ENCODE measurements at regions not wholly inside any gene's neighbourhood (a gene's known extent, or its start where the extent isn't known, plus 50 kb on each side); places are given as distances from the start of the nearest gene placed in this dataset.
"Not testable (repeated sequence)": the region's sequence is repeated elsewhere in the genome, so short reads cannot be mapped to it uniquely, and the experiment has no call there.

- no peak for DNase-seq (ENCODE audit: low read depth)
These were observed 212.6 kb upstream of the ATP10A start for GRCh38 chr15:26075770-26076169.

DNA sequence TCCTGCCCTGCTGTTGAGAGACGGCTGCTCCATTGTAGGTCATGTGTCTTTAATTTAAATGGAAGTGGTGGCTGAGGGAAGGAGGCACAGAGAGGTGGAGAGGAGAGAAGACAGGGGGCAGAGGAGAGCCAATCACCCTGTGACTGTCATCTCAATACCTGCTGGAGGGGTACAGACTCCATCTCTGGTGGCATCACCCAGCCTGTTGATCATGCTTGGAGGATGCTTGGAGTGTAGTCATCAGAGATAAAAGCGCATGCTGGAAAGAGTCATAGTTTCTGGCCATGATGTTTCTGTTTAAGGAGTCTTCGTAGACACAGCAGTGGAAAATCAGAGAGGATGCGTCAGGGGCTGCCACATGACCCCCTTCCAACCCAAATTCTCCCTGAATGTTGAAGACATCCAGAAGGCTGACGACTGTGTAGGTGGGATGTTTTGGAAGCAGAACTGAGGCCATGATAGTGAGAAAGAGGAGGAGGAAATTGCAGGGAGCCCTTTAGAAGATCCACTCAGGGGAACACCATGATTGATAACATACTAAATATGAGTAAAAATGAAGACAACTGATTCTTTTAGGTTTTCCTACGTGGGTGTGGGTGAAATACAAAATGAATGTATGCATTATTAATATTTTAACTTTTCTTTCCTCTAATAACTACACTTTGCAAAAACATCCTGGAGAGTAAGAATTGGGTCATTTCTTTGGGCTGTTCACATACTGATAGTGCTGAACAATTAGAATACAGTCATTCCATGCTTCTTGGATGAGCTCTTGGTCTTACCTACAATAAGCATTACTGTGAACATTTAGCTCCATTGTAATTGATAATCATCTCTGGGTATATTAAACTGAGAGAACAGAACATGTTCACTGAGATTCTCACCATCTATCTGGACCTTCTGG, 210.6 kb upstream of the ATP10A start:
- DNase-seq (ENCODE audit: low read depth), result no peak

GRCh38 chr15:26070095-26070532, 207.0 kb upstream of the ATP10A start:
- no peak for DNase-seq (ENCODE audit: low read depth)

GRCh38 chr15:26069231-26069641, 206.1 kb upstream of the ATP10A start:
- no peak for DNase-seq (ENCODE audit: low read depth)

DNA sequence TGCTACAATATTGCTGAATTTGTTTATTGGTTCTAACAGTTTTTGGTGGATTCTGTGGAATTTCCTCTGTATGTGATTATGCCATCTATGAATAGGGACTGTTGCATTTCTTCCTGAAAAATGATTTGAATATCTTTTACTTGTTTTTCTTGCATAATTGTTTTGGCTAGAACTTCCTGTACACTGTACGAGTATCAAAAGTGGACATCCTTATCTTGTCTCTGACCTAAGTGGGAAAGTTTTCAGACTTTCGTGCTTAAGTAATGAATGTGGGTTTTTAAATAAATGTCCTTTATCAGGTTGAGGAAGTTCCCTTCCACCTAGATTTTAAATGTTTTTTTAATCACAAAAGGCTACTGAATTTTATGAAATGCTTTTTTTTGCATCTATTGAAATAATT, 203.8 kb upstream of the ATP10A start:
- DNase-seq (ENCODE audit: low read depth), result no peak

- no peak for DNase-seq (ENCODE audit: low read depth)
These were observed 202.6 kb upstream of the ATP10A start for GRCh38 chr15:26065723-26066122.

DNA sequence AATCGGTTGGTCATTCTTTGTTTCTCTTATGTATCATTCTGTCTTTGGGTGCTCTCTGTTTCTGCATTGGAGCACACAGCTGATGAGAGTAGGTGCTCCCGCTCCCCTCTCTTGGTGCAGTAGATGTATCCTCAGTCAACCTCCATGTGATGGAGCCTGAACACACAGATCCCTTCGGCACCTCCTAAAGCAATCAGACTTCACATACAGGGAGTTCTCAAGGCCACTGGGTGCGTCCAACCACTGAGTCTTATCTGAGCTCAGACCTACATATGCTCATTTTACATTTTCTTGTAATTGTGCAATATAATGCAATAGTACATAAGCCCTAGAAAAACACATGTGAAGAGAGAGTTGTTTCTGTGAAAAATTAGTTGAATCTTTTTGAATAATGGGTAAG, 198.1 kb upstream of the ATP10A start:
- no peak for DNase-seq (ENCODE audit: low read depth)

GRCh38 chr15:26056766-26057165, 193.6 kb upstream of the ATP10A start:
- not testable (repeated sequence) for DNase-seq (ENCODE audit: low read depth)

DNA sequence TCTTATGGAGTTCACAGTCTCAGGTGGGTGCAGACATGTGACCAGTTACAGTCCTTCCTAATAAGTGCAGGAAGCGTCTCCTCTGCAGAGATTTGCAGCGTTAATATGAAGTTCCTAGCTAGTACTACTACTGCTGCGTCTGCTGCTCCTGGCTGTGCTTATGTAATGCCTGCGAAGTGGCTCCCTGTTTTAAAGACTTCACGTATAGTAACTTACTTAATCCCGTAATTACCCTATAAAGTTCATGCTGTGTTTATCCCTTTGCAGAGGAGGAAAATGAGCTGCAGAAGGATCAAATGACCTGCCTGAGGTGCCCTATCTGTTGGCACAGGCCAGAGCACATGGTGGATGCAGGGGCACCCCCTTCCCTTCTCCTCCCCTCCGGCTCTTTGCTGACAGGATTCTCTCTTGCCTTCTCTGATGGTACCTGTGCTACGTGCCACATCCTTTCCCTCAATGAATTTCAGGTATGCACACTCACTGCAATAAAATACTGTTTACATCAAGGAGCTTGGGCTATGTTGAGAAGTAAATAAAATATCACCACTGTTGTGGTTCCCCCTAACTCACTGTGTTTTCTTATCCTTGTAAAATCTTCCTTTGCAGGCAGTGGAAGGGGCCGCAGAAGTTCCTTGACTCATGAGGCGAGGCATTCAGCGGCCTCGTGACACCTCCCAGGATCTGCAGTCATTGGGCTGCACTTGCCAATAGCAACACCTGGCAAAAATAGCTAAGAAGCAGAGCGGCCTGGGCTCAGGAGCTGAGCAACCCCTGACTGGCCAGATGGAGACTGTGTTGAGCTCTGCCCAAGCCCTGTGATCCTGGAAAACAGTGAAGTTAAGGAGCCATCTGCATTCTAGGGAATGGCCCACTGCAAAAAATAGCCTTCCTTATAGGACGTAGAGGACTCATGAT, 188.9 kb upstream of the ATP10A start:
- DNase-seq (ENCODE audit: low read depth), result no peak

DNA sequence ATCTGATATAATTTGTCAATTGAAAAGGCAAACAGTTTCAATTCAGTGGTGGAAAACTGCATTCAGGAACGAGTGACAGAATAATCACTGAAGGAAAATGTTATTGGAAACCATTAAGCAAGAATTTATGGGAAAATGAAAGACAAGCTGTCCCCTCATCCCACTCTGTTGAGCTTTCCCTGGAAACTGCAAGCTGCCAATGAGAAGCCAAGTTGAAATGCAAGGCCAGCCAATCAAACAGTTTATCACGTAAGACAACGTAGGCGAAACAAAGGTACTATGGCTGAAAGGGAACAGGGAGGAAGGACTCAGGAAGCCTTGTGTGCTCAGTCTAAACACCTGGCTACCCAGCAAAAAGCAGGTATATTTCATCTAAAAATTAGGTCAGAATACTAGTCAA, 187.9 kb upstream of the ATP10A start:
- no peak for DNase-seq (ENCODE audit: low read depth)

DNA sequence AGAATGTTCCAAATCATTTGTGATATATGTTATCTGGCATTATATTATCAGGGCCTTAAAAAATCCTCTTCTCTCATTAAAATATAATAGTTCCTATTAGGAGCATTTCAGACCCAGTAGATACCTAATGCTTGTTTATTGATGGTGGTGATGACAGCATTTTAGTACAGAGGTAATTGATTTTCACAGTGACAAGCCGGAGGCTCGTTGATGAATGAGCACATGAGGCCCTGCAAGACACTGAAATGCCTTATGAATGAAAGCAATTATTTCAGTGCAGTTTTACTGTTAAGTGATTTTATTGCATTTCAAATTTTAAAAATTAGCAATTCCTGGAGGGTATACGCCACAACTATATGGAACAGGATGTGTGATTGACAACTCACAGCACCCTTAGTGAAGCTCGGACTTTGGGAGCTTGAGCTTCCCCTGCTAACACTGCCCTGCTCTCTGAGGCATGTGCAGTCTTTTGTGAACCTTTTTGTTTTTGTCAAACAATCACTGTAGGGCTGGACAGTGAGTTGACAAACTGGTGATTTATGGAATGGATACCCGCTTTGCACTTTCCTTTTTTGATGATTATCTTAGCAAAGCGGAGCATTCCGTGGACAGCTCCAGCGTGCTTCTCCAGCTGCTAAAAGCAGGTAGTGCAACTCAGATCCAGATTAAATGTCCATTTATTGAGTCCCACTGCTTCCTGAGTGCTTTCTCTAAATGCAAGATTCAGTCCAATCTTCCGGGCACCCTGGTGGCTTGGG, 187.0 kb upstream of the ATP10A start:
- no peak for DNase-seq (ENCODE audit: low read depth)

GRCh38 chr15:26048669-26049068, 185.5 kb upstream of the ATP10A start:
- DNase-seq (ENCODE audit: low read depth), result no peak

DNA sequence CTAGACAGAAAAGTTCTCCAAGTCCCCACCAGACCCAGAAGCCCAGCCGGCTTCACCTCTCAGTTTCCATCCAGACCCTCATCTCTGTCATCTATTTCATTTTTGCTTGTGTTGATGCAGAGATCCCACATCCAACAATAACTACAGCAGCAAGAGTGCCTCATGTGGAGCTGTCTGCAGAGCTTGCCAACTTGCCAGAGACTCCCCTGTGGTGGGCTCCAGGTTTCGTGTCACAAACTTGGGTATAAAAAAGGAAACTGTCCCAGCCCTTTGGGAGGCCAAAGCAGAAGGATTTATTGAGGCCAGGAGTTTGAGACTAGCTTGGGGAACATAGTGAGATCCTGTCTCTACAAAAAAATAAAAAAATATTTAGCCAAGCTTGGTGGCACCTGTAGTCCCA, 182.4 kb upstream of the ATP10A start:
- no peak for DNase-seq (ENCODE audit: low read depth)

GRCh38 chr15:26043018-26043417, 179.9 kb upstream of the ATP10A start:
- DNase-seq (ENCODE audit: low read depth), result no peak

DNA sequence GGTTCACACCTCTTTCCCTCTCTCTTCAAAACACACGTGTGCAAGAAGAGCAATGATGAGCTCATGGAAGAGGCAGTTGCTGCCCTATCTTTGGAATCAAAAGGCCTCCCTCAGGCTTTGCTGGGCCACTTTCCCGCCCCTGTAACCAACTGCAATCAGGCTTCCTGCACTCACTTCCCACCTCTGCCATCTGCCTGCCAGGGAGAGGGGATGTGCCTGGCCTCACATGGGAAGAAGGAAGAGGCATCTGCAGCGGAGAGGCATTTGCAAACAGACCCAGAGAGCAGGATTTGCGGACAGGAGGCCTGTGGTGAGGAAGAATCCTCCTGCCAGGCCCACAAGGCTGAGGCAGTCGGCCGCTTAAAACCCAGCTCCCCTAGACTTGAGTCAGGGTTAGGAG, 175.6 kb upstream of the ATP10A start:
- DNase-seq (ENCODE audit: low read depth), result no peak

DNA sequence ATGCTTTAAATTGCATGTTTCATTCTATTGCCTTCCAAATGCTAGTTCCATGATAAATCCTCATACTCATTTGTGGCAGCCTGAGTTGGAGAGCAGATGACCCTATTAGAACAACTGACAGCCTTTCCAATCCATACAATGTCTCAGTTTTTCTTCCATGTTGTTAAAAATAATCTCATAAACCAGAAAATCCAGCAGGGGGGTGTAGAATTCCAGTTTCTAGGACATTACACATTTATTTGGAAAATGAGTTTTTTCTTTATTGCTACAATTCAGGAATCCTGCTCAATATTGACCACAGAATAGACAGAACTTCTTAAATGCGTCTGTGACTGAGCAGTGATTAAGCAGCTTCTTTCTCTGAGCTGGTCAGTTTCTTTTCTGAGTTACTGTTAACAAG, 174.2 kb upstream of the ATP10A start:
- DNase-seq (ENCODE audit: low read depth), result no peak

GRCh38 chr15:26033493-26033892, 170.4 kb upstream of the ATP10A start:
- no peak for DNase-seq (ENCODE audit: low read depth)

DNA sequence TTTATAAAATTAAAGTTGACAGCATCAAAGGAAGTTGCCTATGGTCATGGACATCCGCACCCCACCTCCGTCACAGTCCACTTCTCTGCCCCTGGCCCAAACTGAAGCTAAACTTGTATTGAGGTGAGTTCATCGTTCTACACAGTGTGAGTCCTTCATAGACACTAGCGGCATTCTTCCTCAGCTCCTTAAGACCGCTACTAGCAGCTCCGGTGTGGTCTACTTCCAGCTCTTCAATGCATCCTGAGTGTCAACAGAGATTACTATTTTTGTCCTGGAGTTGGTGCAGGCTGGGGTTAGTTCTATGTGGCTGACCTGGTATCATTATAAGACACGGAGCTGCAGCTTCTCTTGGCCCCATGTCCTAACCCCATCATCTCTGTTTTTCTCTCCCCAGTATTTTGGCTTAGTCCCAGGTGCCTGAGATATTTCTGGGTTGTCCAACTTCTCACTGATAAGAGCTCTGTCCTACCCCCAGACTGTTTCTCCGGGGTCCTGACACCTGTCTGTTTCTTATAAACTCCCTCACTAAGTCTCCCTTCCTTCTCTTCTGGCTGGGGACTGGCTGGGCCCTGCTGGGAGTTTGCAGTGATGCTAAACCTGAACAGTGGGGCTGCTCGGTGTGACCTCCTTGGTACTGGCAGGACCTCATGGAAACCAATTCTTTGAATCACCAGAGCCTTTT, 169.2 kb upstream of the ATP10A start:
- DNase-seq (ENCODE audit: low read depth), result no peak

DNA sequence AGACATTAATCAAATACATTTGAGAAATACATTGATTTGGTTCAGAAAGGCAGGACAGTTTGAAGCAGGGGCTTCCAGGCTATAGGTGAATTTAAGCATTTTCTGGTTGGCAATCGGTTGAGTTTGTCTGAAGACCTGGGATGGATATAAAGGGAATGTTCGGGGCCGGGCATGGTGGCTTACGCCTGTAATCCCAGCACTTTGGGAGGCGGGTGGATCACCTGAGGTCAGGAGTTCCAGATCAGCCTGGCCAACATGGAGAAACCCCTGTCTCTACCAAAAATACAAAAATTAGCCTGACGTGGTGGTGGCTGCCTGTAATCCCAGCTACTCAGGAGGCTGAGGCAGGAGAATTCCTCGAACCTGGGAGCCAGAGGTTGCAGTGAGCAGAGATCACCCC, 166.5 kb upstream of the ATP10A start:
- DNase-seq (ENCODE audit: low read depth), result not testable (repeated sequence)

- DNase-seq (ENCODE audit: low read depth), result no peak
These were observed 166.0 kb upstream of the ATP10A start for GRCh38 chr15:26029146-26029545.

- DNase-seq (ENCODE audit: low read depth), result no peak
These were observed 165.1 kb upstream of the ATP10A start for GRCh38 chr15:26028086-26028740.
